Fibroblast of skin of right quadriceps (primary cell): ENCODE measurements at regions not wholly inside any gene's neighbourhood (a gene's known extent, or its start where the extent isn't known, plus 50 kb on each side); places are given as distances from the start of the nearest gene placed in this dataset.

Source experiments
- DNase-seq: peaks from one replicate; pipeline ENCODE4 v3.0.0-alpha.2; 2013

DNA sequence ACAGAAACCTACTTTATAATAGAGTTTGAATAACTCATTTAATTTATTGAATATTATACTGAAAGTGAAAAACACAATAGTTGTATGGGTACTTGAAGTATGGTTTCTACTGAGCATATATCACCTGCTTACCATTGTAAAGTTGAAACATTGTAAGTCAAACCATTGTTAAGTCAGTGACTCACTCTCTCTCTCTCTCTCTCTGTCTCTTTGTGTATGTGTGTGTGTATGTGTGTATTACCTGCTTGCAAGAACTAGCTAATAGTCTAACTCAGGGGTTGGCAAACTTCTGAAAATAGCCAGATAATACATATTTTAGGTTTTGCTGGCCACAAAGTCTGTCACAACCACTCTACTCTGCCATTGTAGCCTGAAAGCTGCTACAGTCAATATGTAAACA lies 564.3 kb upstream of the ZNF608 start:
- no peak for DNase-seq

DNA sequence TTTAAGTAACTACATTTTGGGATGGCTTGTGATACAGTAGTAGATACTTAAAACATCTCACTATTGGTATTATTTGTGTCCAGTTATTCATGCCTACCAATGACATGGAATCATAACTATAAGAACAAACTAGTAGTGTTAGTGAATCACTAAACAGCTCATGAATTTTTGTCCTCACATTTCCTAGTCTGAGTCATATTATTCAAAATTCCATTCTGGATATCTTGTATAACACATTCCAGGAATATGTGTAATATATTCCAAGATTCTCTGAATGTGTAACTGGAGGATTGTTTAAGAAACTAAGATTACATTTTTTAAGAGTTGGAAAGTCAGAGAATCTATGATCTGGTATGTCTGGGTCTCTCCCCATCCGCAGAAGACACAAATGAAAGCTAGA lies 565.3 kb upstream of the ZNF608 start:
- DNase-seq, result peak; percentile 94

DNA sequence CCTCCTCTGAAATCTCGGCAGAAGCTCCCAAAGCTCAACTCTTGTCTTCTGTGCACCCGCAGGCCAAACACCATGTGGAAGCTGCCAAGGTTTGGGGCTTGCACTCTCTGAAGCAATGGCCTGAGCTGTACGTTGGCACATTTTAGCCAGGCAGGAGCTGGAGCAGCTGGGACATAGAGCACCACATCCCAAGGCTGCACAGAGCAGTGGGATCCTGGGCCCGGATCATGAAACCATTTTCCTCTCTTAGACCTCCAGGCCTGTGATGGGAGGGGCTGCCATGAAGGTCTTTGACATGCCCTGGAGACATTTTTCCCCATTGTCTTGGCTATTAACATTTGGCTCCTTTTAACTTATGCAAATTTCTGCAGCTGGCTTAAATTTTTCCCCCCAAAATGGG lies 567.1 kb upstream of the ZNF608 start:
- no peak for DNase-seq

DNA sequence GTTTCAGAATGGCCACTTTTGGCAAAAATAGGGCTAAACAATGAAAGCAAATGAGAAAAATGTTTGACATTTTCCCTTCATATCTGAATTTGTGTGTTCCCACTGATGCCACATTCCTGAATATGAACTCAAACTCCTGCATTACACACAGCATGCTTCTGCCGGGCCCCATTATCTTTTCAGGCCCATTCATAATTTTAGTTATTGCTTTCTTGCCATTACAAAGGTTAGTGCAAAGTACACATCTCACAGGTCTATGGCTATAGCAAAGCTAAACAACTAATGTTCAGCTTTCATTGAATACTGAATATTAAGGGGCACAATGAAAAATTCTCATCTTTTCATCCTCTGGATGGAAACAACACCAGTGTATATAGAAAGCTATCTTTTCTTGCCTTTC lies 568.9 kb upstream of the ZNF608 start:
- DNase-seq, result no peak

DNA sequence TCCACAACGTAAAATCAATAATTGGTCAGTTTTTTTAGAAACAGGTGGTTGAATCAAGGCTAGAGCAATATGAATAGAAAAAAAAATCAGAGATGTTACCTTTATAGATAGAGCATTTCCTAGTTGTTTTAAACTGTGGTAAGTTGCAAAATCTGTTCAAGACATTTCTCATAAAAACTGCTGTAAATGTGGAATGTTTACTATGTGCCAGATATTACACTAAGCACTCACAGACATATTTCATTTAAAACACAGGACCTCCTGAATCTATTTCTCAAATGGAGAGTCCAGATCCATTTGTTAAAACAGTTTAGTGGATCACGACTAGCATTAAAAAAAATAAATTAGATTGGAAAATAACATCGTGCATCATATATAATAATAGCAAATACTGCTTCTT lies 570.0 kb upstream of the ZNF608 start:
- DNase-seq, result peak; percentile 32

DNA sequence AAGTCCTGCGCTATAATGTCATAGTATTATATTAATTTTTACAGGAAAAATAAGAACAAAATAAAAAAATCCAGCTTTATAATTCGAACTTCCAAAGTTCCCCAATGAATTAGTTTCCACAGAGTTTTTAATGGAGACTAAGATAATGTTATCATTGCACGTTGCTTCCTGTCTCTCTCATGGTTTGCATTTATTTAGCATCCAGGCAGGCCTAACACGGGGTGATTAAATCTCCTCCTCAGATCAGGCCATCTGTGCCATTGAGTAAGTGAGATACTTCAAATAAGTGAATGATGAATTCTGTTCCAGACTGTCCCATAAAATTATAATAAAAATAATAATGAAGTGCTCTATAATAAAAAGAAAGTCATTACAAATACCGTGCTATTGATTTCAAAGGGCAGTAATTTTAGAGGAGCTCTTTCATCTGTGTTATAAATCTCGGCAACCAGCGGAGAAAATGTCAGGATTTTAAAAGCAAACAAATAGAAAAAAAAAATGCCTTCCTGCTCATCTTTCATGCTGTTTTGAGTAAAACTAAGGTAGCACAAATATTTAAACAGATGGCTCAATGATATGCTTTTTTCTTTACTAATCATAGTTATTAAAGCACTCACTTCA lies 570.6 kb upstream of the ZNF608 start:
- no peak for DNase-seq

DNA sequence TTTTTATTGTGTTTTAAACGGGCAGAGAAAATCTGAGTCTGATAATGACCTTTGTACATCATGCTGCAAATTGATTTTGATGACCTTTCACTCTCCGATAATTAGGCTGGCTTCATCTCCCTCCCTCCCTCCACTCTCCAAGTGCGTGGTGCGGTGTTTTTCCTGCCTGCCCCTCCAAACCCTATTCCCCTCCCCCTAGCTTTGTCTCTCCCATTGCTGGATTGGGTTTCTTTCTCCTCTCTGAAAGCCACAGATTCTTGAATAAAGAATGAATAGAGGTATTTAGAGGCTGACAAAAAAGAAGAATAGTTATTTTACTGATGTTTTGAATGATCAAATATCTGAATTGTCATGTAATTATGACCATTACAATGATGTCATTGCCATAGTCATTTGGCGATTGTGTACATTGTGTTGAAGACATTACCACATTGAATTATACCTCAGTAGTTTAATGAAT lies 571.1 kb upstream of the ZNF608 start:
- DNase-seq, result no peak

DNA sequence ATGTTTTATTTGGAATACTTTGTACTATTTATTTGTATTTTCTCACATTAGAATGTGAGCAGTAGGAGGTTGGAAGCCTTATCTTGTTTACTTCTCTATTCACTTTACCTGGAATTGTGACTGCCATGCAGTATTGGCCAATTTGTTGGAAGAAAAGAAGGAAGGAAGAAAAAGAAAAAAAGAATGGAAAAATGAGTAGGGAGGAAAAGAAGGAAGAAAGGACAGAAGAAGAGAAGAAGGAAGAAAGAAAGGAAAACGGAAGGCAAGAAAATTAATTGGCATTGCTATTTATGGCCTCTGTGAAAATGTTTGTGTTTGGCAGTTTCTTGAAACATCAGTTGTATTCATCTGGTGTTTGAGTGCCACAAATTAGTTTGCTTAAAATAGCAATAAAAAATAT lies 575.2 kb upstream of the ZNF608 start:
- DNase-seq, result no peak

DNA sequence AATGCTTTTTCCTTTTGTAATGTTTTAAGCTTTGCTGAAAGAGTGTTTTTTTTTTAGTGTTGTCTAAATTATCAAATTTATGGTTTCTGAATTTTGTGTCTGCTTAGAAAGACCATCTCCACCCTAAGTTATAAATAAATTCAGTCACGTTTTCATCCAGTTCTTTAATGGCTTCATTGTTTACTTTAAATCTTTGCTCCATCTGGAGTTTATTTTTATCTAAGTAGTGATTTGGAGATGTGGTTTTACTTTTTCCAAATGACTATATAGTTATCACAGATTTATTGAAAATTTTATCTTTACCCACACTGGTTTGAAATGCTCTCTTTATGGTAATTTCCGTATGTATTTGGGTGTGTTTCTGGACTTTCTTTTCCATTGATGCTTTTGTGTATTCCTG lies 577.2 kb upstream of the ZNF608 start:
- DNase-seq, result peak; percentile 34

DNA sequence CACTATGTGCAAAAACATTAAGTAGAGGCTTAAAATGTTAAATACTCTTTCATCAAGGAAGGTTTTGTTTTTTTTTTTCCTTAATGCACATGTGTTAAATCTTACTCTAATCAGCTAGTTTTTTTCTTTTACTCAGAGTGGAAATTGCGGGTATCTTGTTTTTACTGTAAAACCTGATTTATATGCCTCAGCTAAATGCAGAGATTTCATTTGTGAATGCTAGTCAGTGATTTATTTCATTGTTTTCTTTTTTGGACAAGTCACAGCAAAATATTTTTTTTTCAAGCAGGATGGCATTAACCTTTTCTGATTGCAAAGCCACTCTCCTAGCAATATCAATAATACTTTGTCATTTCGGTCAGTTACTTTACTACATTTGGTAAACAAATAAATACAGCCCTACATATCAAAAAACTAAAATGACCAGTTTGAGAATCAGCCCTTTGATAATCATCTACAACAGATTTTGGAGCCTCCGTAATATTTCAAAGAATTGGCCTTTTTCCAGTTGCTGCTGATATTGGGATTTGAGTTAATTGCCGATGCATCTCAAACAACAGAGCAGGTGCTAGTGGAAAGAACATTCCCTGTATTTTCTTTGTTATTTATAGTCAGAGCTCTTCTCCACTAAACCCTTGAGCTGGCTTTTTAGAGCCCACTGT lies 579.2 kb upstream of the ZNF608 start:
- no peak for DNase-seq

DNA sequence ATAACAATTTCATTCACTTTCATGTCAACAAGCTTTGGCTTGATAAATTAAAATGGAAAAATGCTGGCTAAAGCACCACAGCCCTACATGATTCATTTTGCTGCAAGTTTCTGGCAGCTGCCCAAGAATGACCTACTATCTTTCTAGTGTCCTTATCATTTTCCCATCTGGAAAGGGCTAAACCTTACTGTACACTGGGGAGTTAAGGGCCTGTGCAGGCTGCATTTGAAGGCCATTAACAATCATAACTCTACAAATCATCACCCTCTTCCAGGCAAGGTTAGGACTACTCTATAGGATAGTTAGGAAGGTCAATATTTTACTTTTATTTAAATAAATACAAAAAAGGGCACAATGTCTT lies 579.7 kb upstream of the ZNF608 start:
- peak; percentile 90 for DNase-seq

DNA sequence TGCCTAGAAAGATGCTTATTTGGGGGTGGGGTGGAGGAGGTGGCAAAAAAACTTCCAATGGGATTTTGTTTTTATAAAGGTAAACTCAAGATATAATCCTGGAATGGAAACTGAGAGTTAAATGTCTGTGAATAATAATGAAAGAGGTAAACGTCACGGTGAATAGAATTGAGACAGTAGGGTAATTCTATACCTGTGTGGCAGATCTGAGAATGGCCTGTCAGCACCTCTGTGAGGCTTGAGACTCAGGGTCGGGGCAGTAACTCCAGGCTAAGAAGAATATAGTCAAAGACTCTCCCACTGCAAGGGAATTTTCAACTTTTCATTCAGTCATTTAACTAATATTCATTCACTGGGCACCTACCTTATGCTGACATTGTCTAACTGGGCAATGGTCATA lies 581.2 kb upstream of the ZNF608 start:
- no peak for DNase-seq

DNA sequence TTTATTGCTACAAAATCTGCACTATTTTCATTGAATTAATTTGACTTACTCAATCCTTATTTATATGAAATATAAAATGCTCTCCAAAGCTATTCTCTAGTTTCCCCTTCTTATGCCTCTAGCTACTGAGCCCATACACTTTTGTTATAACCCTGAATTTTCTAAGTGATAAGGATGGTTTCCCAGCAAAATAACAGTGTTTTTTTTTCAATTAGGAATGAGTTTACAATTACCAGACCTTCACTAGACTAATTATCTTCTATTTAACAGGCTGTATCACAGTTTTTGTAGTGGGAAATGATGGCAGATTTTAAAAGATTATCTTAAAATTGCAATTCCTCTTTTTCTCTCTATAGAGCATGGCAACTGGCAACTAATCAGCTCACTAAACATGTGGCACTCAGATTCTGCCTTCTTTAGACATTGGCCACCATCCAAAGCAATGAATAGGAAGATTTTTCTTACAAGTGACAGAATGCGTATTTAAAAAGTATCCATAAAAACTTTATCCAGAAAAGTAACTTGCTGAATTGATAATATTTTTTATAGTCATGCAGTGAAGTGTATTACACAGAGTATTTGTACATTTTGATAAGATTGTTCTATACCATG lies 585.7 kb upstream of the ZNF608 start:
- DNase-seq, result no peak

DNA sequence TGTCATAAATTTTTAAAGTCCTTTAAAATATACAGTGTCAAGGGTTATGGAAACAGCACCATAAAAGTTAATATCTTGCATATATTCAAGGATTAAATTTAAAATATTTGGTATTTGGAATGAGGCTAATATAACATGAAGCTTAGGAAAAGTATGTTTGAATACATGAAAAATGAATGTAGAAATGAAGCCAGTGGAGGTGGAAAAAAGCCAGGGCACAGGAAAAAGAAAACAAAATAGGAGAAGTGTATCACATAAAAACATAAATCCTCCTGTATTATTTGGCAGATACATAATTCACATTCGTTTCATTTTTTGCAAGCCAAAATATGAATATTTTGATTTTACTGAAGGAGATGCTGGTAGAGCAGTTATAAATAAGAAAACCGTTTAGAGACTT lies 587.0 kb upstream of the ZNF608 start:
- peak; percentile 15 for DNase-seq

DNA sequence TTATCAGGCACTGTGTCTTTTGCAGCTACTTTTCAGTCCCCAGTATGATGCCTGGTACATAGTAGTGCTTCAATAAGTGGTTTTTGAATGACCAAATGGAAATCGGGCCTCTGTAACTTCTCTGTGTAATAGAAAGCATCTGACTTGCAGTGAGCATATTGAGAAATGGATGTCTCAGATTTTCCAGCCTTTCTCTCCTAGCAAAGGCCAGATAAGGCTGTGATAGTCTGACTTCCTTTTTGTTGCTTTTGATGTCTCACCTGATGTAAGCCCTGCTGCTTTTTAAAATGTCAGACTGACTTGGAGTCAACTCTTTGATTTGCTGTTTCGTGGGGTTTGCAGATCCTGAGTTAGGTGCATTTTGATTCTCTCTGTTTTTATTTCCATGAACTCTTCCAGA lies 590.0 kb upstream of the ZNF608 start:
- DNase-seq, result no peak

DNA sequence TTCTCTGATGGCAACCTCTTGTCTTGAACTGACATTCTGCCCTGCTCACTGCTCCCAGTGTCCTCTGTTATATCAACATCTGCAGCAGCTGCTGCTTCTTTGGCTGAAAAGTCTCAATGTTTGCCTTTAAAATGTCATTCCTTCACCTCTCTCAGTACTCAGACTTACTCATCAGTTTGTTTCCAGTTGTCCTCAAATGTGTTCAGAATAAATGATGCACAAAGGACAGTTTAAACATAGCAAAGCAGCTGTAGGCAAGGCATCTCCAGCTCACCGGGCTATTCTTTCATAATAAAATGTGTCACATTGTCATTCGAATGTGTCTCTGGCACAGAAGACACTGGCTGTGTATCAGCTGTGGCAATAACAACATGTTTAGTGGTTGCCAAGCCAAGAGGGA lies 590.9 kb upstream of the ZNF608 start:
- DNase-seq, result no peak

DNA sequence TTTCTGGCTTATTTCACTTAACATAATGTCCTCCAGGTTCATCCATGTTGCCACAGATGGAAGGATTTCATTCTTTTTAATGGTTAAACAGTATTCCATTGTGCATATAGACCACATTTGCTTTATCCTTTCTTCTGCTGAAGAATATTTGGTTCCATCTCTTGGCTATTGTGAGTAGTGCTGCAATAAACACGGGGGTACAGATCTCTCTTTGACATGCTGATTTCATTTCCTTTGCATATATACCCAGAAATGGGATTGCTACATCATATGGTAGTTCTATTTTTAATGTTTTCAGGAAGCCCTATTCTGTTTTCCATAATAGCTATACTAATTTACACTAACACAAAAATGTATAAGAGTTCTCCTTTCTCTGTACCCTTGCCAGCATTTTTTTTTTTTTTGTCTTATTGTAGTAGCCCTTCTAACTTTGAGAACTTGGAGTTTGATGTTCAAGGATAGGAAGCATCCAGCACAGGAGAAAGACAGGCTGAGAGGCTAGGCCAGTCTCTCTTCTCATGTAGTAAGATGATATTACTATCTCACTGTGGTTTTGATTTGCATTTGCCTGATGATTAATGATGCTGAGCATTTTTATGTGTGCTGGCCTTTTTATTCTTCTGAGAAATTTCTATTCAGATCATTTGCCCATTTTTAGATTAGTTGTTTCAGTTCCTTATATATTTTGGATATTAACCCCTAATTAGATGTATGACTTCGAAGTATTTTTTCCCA lies 592.2 kb upstream of the ZNF608 start:
- peak; percentile 34 for DNase-seq

DNA sequence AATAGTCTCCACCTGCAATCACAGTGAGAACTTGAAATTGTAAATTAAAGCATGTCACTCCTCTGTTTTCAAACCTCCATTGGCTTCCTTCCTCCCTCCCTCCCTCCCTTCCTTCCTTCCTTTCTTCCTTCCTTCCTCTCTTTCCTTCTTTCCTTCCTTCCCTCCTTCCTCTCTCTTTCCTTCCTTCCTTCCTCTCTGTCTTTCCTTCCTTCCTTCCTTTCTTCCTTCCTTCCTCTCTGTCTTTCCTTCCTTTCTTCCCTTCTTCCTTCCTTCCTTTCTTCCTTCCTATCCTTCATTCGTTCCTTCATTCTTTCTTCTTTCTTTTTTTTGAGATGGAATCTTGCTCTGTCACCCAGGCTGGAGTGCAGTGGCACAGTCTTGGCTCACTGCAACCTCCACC lies 595.0 kb upstream of the ZNF608 start:
- DNase-seq, result no peak

DNA sequence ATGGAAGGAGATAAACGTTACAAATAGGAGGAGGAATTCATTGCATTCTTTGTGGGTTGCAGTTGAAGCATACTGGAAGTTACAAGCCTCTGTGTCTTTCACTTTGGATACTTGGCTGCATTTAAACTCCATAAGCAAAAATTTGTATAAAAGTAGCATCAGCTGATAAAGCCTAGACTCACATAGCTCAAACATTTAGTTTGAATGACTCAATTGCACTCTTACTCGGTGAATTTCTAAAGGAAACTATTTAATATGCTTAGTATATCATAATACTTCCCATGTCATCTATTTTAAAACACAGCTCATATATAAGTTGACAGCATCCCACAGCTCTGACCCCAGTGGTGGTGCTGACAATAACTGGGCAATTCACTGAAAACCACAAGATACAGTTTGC lies 596.6 kb upstream of the ZNF608 start:
- DNase-seq, result peak; percentile 82

DNA sequence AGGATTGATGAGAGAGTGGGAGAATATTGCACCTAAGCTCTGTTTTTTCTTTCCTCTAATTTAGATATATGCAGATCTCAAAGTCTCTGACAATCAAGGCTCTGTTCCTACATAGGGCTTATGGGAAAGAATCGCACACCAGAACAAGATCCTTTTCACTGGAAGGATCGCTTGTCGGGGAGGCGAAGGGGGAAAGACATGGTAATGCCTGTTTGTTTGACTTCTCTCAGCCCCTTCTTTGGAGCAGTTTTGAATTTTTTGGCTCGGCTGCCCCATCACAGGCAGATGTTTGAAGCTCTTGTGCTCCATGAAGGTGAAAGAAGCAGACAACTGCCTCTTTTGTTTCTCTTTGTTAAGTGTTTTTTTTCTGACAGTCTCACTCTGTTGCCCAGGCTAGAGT lies 599.9 kb upstream of the ZNF608 start:
- DNase-seq, result no peak

DNA sequence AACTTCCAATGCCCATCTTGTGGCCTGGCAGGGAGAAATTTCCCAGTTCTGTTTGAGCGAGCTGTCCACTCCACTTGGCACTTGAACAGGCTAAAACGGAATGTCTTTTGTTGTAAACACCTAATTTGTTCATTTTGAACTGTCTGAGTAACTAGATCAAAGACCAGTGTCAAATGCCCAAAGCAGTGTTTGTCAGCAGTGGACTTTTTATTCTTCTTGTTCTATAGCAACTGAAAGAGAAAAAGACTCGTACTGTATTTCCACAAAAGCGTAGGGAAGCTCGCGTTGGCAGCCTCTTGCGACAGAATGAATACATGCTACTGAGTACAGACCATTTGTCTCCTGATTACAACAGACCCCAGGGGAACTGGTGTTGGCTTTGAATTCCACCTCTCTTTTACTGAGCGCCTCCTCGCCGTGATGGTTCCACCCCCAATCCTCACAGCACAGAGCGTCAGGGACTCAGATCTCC lies 601.8 kb upstream of the ZNF608 start:
- DNase-seq, result no peak

DNA sequence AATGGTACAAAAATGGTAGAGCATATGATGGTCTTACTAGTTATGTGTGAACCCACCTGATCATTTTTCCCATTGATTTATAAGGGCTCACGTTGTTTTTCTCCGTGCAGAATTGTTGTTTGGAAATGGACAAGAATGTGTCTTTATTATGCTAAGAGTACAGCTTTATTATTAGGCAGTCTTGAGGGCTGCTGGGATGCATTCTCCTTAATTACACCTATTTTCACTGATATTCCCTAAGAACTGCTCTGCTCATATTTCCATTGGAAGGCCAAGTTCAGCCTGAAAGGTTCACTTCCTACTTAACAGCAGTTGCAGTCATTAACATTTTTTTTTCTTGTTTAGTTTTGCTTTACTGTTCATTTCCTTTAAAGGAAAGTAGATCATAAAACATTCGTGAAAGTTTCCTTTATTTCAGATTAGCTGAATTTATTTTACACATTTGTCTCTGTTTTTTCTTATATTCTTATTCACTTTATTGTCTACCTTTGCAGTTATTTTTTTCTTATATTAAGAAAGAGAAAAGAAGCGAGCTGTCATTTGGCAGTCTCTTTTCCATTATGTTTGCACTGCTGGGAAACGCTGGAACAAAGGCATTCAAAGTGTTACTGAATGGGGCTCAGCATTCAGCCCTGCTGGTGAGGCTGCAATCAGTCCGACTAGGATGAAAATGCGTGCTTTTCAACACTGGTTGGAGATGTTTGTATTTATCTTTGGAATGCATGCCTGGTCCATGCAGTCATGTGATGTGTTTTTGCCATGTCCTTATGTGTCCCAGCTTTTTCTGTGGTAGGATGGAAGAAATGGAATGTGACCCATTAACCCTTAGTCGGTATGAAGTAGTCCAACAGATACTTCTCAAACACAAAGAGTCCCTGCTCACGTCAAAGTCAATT lies 602.7 kb upstream of the ZNF608 start:
- peak; percentile 44 for DNase-seq

DNA sequence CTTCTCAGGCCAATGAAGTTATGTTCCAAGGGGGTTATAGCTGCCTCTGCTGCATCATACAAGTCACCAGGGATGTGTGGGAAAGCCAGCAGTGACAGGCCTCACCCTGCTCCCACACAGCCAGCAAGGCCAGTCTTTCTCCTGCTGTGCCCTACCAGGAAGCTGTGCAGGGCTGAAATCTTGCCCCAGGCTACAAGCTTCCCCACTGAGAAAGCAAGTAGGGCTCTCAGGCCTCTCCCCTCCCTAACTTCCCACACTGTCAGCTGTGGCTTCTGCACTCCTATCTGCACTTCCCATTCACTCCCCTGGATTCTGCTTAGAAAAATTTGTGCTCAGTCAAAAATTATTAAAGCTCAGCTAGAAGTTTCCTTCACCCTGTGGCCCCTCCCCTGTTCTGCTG lies 611.2 kb upstream of the ZNF608 start:
- DNase-seq, result no peak
